GM23248 (cell line): ENCODE measurements at regions not wholly inside any gene's neighbourhood (a gene's known extent, or its start where the extent isn't known, plus 50 kb on each side); places are given as distances from the start of the nearest gene placed in this dataset.

ENCODE experiments used
- EZH2 ChIP-seq: fragments of 200-600 bp; sonication (generic); IDR thresholded peaks from 2 replicates; pipeline ENCODE4 v1.6.1; 2018; ENCODE audit warnings: antibody characterized with exemption, mild to moderate bottlenecking; ENCODE audit not compliant: insufficient read depth, poor library complexity, severe bottlenecking
- EZH2phosphoT487 ChIP-seq: fragments of 200-600 bp; sonication (generic); IDR thresholded peaks from 2 replicates; pipeline ENCODE4 v1.6.1; 2018; ENCODE audit warnings: antibody characterized with exemption, moderate library complexity, mild to moderate bottlenecking, low read depth; ENCODE audit not compliant: insufficient read depth

GRCh38 chr22:22730655-22731373, 86.4 kb downstream of the GGTLC2 start:
- TF ChIP-seq EZH2phosphoT487 = no peak
- no peak for TF ChIP-seq EZH2
